ENCODE measurements at regions not wholly inside any gene's neighbourhood (a gene's known extent, or its start where the extent isn't known, plus 50 kb on each side); places are given as distances from the start of the nearest gene placed in this dataset.

DNA sequence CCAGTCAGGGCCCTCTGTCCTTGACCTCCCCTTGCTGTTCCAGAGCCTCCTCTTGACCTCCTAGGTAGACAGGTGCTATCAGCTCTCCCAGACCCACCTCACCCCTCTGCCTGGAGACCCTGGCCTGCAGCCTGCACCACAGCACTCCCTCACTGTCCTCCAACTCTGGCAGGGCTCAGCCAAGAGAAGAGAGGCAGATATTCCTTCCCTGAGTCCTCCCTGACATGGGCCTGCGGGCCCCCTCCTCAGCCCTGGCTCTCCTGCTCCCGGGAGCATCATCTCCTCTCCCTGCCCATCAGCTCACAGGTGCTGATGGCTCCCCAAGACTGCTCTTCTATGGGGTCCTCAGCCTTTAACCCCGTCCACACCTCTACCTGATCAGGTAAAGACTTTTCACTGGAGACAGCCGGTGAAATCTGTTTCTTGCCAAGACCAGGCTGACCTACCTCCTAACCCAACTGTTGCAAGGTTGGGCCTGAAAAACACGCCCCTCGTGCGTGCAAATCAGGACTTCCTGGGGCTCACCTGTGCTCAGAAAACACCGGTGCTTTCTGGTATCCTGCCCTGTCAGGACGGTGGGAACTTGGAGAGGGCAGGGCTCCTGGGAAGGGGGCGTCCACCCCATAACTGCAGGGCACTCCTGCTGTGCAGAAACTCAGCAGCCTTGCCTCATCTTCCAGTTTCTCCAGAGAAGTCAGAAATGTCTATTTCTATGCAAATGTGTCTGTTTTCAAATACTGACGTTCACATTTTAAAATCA is 160.7 kb downstream of the SHANK2 start:
- Histone ChIP-seq H3F3A (replicated peaks; ENCODE audit: low read depth) (0 out of 2 replicates have a peak, but pooled peaks cover 10% of the 10 kb centered on the region), H3K27me3 (ENCODE audit: insufficient read depth) (no peaks in the 10 kb centered on the region), H3K4me3 (no peak overlapping the region), H3K9me2 (ENCODE audit: insufficient read depth) (no peaks in the 10 kb centered on the region), H3K36me3 (ENCODE audit: insufficient read depth) (peaks cover 13% of the 10 kb centered on the region; the same call in 1 of the 2 replicates), H2AFZ (no peak overlapping the region), H3K79me2 (replicated peaks; ENCODE audit: insufficient read depth) (no peaks in the 10 kb centered on the region), H4K20me1 (replicated peaks; ENCODE audit: insufficient read depth) (peaks cover 3% of the 10 kb centered on the region; the same call in 1 of the 2 replicates), H3K4me2 (no peak overlapping the region), H3K4me1 (ENCODE audit: insufficient read depth) (no peaks in the 10 kb centered on the region), H3K27ac (ENCODE audit: low read depth) (no peak overlapping the region)
- Mint-ChIP-seq H3K27me3 (ENCODE audit: insufficient read depth, low read depth, poor library complexity) (peaks cover 12% of the 10 kb centered on the region), H3K4me3 (no peak overlapping the region; the same call in 2 of the 3 replicates), H3K9me3 (no peaks in the 10 kb centered on the region), H3K36me3 (ENCODE audit: low read depth) (peaks cover 57% of the 10 kb centered on the region), H3K4me1 (no peaks in the 10 kb centered on the region; the same call in 2 of the 3 replicates), H3K27ac (no peak overlapping the region; the same call in 1 of the 2 replicates)
- ATAC-seq (no peak), DNase-seq (ENCODE audit: low spot score) (no peak)
- TF ChIP-seq JUNB (IDR thresholded peaks at IDR 0.05; ENCODE audit: unreplicated experiment), result no peak
- TF ChIP-seq NANOG (IDR thresholded peaks at IDR 0.05; ENCODE audit: borderline replicate concordance), result no peak
- no peak for TF ChIP-seq STAT1 (IDR thresholded peaks at IDR 0.05; ENCODE audit: unreplicated experiment)
- TF ChIP-seq, protein P1, sequence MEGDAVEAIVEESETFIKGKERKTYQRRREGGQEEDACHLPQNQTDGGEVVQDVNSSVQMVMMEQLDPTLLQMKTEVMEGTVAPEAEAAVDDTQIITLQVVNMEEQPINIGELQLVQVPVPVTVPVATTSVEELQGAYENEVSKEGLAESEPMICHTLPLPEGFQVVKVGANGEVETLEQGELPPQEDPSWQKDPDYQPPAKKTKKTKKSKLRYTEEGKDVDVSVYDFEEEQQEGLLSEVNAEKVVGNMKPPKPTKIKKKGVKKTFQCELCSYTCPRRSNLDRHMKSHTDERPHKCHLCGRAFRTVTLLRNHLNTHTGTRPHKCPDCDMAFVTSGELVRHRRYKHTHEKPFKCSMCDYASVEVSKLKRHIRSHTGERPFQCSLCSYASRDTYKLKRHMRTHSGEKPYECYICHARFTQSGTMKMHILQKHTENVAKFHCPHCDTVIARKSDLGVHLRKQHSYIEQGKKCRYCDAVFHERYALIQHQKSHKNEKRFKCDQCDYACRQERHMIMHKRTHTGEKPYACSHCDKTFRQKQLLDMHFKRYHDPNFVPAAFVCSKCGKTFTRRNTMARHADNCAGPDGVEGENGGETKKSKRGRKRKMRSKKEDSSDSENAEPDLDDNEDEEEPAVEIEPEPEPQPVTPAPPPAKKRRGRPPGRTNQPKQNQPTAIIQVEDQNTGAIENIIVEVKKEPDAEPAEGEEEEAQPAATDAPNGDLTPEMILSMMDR (conservative IDR thresholded peaks at IDR 0.05; ENCODE audit: low read depth in 2 of 2), result no peak

DNA sequence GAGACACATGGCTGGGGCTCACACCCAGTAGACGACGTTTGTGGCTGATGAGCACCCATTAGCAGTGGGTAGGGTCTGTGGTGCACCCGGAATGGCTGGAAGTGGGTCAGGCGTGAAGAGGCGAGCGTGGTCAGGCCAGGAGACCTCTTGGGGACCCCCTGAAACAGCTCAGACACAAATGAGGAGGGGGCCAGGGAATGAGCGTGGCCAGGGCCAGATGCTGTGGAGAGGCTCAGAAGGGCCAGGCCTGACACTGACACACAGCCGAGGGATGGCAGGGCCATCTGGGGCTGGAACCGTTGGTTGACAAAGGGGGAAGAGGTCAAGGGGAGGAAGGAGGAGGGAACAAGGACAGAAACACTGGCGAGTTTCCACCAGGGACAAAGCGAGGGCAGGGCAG is 162.8 kb downstream of the SHANK2 start:
- no peaks in the 10 kb centered on the region; the same call in 2 of the 3 replicates for H3K4me1 Mint-ChIP-seq
- no peaks in the 10 kb centered on the region for H3K9me3 Mint-ChIP-seq
- peaks cover 13% of the 10 kb centered on the region; the same call in 1 of the 2 replicates for H3K36me3 ChIP-seq (ENCODE audit: insufficient read depth)
- H3K27me3 ChIP-seq (ENCODE audit: insufficient read depth), result no peaks in the 10 kb centered on the region
- H3K4me3 ChIP-seq, result no peak overlapping the region
- H3K27me3 Mint-ChIP-seq (ENCODE audit: insufficient read depth, low read depth, poor library complexity), result peaks cover 15% of the 10 kb centered on the region
- H3K79me2 ChIP-seq (replicated peaks; ENCODE audit: insufficient read depth), result no peaks in the 10 kb centered on the region
- H2AFZ ChIP-seq, result no peak overlapping the region
- H3F3A ChIP-seq (replicated peaks; ENCODE audit: low read depth), result 0 out of 2 replicates have a peak, but pooled peaks cover 12% of the 10 kb centered on the region
- H3K27ac ChIP-seq (ENCODE audit: low read depth), result no peak overlapping the region
- no peaks in the 10 kb centered on the region for H3K4me1 ChIP-seq (ENCODE audit: insufficient read depth)
- ATAC-seq (no peak), DNase-seq (ENCODE audit: low spot score) (no peak)
- H3K36me3 Mint-ChIP-seq (ENCODE audit: low read depth), result peaks cover 48% of the 10 kb centered on the region
- H3K9me2 ChIP-seq (ENCODE audit: insufficient read depth), result no peaks in the 10 kb centered on the region
- H3K4me2 ChIP-seq, result no peak overlapping the region
- H3K4me3 Mint-ChIP-seq, result no peak overlapping the region
- H4K20me1 ChIP-seq (replicated peaks; ENCODE audit: insufficient read depth), result peaks cover 3% of the 10 kb centered on the region; the same call in 1 of the 2 replicates
- no peak overlapping the region for H3K27ac Mint-ChIP-seq
- TF ChIP-seq, protein P2, sequence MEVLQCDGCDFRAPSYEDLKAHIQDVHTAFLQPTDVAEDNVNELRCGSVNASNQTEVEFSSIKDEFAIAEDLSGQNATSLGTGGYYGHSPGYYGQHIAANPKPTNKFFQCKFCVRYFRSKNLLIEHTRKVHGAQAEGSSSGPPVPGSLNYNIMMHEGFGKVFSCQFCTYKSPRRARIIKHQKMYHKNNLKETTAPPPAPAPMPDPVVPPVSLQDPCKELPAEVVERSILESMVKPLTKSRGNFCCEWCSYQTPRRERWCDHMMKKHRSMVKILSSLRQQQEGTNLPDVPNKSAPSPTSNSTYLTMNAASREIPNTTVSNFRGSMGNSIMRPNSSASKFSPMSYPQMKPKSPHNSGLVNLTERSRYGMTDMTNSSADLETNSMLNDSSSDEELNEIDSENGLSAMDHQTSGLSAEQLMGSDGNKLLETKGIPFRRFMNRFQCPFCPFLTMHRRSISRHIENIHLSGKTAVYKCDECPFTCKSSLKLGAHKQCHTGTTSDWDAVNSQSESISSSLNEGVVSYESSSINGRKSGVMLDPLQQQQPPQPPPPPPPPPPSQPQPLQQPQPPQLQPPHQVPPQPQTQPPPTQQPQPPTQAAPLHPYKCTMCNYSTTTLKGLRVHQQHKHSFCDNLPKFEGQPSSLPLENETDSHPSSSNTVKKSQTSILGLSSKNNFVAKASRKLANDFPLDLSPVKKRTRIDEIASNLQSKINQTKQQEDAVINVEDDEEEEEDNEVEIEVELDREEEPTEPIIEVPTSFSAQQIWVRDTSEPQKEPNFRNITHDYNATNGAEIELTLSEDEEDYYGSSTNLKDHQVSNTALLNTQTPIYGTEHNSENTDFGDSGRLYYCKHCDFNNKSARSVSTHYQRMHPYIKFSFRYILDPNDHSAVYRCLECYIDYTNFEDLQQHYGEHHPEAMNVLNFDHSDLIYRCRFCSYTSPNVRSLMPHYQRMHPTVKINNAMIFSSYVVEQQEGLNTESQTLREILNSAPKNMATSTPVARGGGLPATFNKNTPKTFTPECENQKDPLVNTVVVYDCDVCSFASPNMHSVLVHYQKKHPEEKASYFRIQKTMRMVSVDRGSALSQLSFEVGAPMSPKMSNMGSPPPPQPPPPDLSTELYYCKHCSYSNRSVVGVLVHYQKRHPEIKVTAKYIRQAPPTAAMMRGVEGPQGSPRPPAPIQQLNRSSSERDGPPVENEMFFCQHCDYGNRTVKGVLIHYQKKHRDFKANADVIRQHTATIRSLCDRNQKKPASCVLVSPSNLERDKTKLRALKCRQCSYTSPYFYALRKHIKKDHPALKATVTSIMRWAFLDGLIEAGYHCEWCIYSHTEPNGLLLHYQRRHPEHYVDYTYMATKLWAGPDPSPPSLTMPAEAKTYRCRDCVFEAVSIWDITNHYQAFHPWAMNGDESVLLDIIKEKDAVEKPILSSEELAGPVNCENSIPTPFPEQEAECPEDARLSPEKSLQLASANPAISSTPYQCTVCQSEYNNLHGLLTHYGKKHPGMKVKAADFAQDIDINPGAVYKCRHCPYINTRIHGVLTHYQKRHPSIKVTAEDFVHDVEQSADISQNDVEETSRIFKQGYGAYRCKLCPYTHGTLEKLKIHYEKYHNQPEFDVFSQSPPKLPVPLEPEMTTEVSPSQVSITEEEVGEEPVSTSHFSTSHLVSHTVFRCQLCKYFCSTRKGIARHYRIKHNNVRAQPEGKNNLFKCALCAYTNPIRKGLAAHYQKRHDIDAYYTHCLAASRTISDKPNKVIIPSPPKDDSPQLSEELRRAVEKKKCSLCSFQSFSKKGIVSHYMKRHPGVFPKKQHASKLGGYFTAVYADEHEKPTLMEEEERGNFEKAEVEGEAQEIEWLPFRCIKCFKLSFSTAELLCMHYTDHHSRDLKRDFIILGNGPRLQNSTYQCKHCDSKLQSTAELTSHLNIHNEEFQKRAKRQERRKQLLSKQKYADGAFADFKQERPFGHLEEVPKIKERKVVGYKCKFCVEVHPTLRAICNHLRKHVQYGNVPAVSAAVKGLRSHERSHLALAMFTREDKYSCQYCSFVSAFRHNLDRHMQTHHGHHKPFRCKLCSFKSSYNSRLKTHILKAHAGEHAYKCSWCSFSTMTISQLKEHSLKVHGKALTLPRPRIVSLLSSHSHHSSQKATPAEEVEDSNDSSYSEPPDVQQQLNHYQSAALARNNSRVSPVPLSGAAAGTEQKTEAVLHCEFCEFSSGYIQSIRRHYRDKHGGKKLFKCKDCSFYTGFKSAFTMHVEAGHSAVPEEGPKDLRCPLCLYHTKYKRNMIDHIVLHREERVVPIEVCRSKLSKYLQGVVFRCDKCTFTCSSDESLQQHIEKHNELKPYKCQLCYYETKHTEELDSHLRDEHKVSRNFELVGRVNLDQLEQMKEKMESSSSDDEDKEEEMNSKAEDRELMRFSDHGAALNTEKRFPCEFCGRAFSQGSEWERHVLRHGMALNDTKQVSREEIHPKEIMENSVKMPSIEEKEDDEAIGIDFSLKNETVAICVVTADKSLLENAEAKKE (CRISPR knock-in tag; IDR thresholded peaks at IDR 0.05), result no peak
- TF ChIP-seq ZNF114 (CRISPR knock-in tag; IDR thresholded peaks at IDR 0.05) (no peak), STAT1 (IDR thresholded peaks at IDR 0.05; ENCODE audit: unreplicated experiment) (no peak), CREB1 (CRISPR knock-in tag; IDR thresholded peaks at IDR 0.05; ENCODE audit: low read depth) (no peak), POLR2AphosphoS5 (IDR thresholded peaks at IDR 0.05; ENCODE audit: low read depth) (no peak), ZNF331 (CRISPR knock-in tag; IDR thresholded peaks at IDR 0.05; ENCODE audit: low read depth) (no peak)
- TF ChIP-seq, protein P3, sequence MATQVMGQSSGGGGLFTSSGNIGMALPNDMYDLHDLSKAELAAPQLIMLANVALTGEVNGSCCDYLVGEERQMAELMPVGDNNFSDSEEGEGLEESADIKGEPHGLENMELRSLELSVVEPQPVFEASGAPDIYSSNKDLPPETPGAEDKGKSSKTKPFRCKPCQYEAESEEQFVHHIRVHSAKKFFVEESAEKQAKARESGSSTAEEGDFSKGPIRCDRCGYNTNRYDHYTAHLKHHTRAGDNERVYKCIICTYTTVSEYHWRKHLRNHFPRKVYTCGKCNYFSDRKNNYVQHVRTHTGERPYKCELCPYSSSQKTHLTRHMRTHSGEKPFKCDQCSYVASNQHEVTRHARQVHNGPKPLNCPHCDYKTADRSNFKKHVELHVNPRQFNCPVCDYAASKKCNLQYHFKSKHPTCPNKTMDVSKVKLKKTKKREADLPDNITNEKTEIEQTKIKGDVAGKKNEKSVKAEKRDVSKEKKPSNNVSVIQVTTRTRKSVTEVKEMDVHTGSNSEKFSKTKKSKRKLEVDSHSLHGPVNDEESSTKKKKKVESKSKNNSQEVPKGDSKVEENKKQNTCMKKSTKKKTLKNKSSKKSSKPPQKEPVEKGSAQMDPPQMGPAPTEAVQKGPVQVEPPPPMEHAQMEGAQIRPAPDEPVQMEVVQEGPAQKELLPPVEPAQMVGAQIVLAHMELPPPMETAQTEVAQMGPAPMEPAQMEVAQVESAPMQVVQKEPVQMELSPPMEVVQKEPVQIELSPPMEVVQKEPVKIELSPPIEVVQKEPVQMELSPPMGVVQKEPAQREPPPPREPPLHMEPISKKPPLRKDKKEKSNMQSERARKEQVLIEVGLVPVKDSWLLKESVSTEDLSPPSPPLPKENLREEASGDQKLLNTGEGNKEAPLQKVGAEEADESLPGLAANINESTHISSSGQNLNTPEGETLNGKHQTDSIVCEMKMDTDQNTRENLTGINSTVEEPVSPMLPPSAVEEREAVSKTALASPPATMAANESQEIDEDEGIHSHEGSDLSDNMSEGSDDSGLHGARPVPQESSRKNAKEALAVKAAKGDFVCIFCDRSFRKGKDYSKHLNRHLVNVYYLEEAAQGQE (IDR thresholded peaks at IDR 0.05; ENCODE audit: unreplicated experiment), result no peak
